ENCODE measurements at regions not wholly inside any gene's neighbourhood (a gene's known extent, or its start where the extent isn't known, plus 50 kb on each side); places are given as distances from the start of the nearest gene placed in this dataset.

- no peak for TF ChIP-seq CTCF (IDR thresholded peaks at IDR 0.05 in 2 of 3, conservative IDR thresholded peaks at IDR 0.05 in 1 of 3; ENCODE audit: borderline replicate concordance in 1 of 3, insufficient read depth in 1 of 3, low read depth in 2 of 3, low read length in 2 of 3)
- TF ChIP-seq MAX (IDR thresholded peaks at IDR 0.05), result no peak
- TF ChIP-seq ZBTB33 (IDR thresholded peaks at IDR 0.05; ENCODE audit: extremely low read depth, insufficient replicate concordance, low read length), result no peak
- TF ChIP-seq CEBPB (IDR thresholded peaks at IDR 0.05; ENCODE audit: low read depth), result no peak
- TF ChIP-seq REST (IDR thresholded peaks at IDR 0.05; ENCODE audit: low read depth), result no peak
- no peak for TF ChIP-seq EZH2 (IDR thresholded peaks at IDR 0.05)
- no peak for TF ChIP-seq YY1 (IDR thresholded peaks at IDR 0.05; ENCODE audit: extremely low read depth, insufficient replicate concordance, low read depth, low read length)
- no peak for TF ChIP-seq RAD21 (IDR thresholded peaks at IDR 0.05; ENCODE audit: low read depth)
- no peak for TF ChIP-seq SP1 (IDR thresholded peaks at IDR 0.05; ENCODE audit: low read depth)
- no peak for TF ChIP-seq CBX3 (IDR thresholded peaks at IDR 0.05; ENCODE audit: low read depth)
- no peak for TF ChIP-seq JUND (IDR thresholded peaks at IDR 0.05)
- TF ChIP-seq POLR2A (IDR thresholded peaks at IDR 0.05; ENCODE audit: borderline replicate concordance, extremely low read depth, insufficient read depth, insufficient read length), result no peak
- no peak for TF ChIP-seq ZFX (IDR thresholded peaks at IDR 0.05)
Measured at GRCh38 chr7:27351137-27351536, 108.5 kb downstream of the EVX1 start.
